Gastrocnemius medialis (tissue), 4 donors: ENCODE measurements at regions not wholly inside any gene's neighbourhood (a gene's known extent, or its start where the extent isn't known, plus 50 kb on each side); places are given as distances from the start of the nearest gene placed in this dataset.

ENCODE experiments used
- ATAC-seq, 2 donors: fragments of 150-250 bp; one replicate each; pipeline ENCODE4 v1.9.1; 2016
- DNase-seq, 2 donors: peaks; one replicate each; pipeline ENCODE4 v3.0.0-alpha.2; 2019
- H3K27ac ChIP-seq, 4 donors: fragments of 200-600 bp; sonication (generic); 1 replicate in 1 of 4; 2 replicates in 3 of 4; pipeline ENCODE4 v1.5.1; 2016 to 2018; ENCODE audit warnings: mild to moderate bottlenecking in 2 of 4, moderate library complexity in 1 of 4
- H3K27me3 ChIP-seq, 3 donors: fragments of 200-600 bp; sonication (generic) in 2 of 3; 1 replicate in 1 of 3; 2 replicates in 2 of 3; pipeline versions ENCODE4 v1.5.1 to v1.6.0; 2016 to 2019; ENCODE audit warnings: mild to moderate bottlenecking in 1 of 3, moderate library complexity in 1 of 3
- H3K36me3 ChIP-seq, 2 donors: fragments of 200-600 bp; sonication (generic) in 1 of 2; one replicate each; pipeline ENCODE4 v1.5.1; 2017 to 2018
- H3K4me1 ChIP-seq, 2 donors: fragments of 200-600 bp; sonication (generic) in 1 of 2; one replicate each; pipeline ENCODE4 v1.5.1; 2016 to 2017; ENCODE audit warnings: mild to moderate bottlenecking in 2 of 2
- H3K4me3 ChIP-seq, 4 donors: fragments of 200-600 bp; sonication (generic) in 3 of 4; 1 replicate in 1 of 4; 2 replicates in 3 of 4; pipeline ENCODE4 v1.5.1; 2016 to 2019; ENCODE audit warnings: mild to moderate bottlenecking in 2 of 4
- H3K9me3 ChIP-seq, 3 donors: fragments of 200-600 bp; sonication (generic) in 2 of 3; 1 replicate in 1 of 3; 2 replicates in 2 of 3; pipeline ENCODE4 v1.5.1; 2016 to 2019
- CTCF ChIP-seq, 5 experiments: fragments of 450-650 bp in 3 of 5; fragments of 200-600 bp in 2 of 5; sonication (generic) in 2 of 5; IDR thresholded peaks in 4 of 5; conservative IDR thresholded peaks in 1 of 5; 1 replicate in 4 of 5; 2 replicates in 1 of 5; pipeline ENCODE4 v1.5.1; 2016 to 2019; ENCODE audit warnings: antibody characterized with exemption in 5 of 5, mild to moderate bottlenecking in 3 of 5, moderate library complexity in 3 of 5
- POLR2A ChIP-seq, 2 donors: fragments of 450-650 bp; IDR thresholded peaks; one replicate each; pipeline ENCODE4 v1.6.1; 2017; ENCODE audit warnings: antibody characterized with exemption in 2 of 2, mild to moderate bottlenecking in 2 of 2, moderate library complexity in 2 of 2
- in situ Hi-C, 4 donors: fragments of 200-750 bp; cut with MboI; loops; one replicate each; pipeline versions ENCODE4 v1.15.0 to v1.8.0; 2017; ENCODE audit warnings: low sequenced_read_pairs in 4 of 4
- intact Hi-C: fragments of 100-400 bp; cut with DNase I; formaldehyde crosslinking; loops from one replicate; pipeline ENCODE4 v1.15.1; 2023; ENCODE audit warnings: low total_unique reads

GRCh38 chr14:97688631-97689336 is 891.6 kb downstream of the VRK1 start:
- no peaks in the 10 kb centered on the region for H3K27me3 ChIP-seq
- TF ChIP-seq POLR2A (IDR thresholded peaks at IDR 0.05) = no peak
- no peak for TF ChIP-seq CTCF (IDR thresholded peaks at IDR 0.05 in 4 of 5, conservative IDR thresholded peaks at IDR 0.05 in 1 of 5)
- DNase-seq (no peak), ATAC-seq (no peak)
- H3K9me3 ChIP-seq = no peaks in the 10 kb centered on the region
- H3K4me3 ChIP-seq = no peak overlapping the region
- no peaks in the 10 kb centered on the region for H3K4me1 ChIP-seq
- no peak overlapping the region for H3K27ac ChIP-seq
- intact Hi-C loops = no loop called here
- H3K36me3 ChIP-seq = no peaks in the 10 kb centered on the region
- in situ Hi-C loops = no loop called here

GRCh38 chr14:97692084-97692483 is 894.9 kb downstream of the VRK1 start:
- no peak overlapping the region for H3K4me3 ChIP-seq
- TF ChIP-seq POLR2A (IDR thresholded peaks at IDR 0.05) = no peak
- TF ChIP-seq CTCF (IDR thresholded peaks at IDR 0.05 in 4 of 5, conservative IDR thresholded peaks at IDR 0.05 in 1 of 5) = no peak
- in situ Hi-C loops = no loop called here
- DNase-seq = no peak
- no peaks in the 10 kb centered on the region for H3K9me3 ChIP-seq
- intact Hi-C loops = no loop called here
- no peaks in the 10 kb centered on the region for H3K4me1 ChIP-seq
- H3K27ac ChIP-seq = no peak overlapping the region
- no peak for ATAC-seq
- no peaks in the 10 kb centered on the region for H3K27me3 ChIP-seq
- H3K36me3 ChIP-seq = no peaks in the 10 kb centered on the region

GRCh38 chr14:97695456-97695981 is 898.3 kb downstream of the VRK1 start:
- Histone ChIP-seq H3K4me3 (no peak overlapping the region), H3K4me1 (no peaks in the 10 kb centered on the region), H3K9me3 (no peaks in the 10 kb centered on the region), H3K27ac (no peak overlapping the region), H3K36me3 (no peaks in the 10 kb centered on the region), H3K27me3 (no peaks in the 10 kb centered on the region)
- intact Hi-C loops (no loop called here), in situ Hi-C loops (no loop called here)
- no peak for ATAC-seq
- DNase-seq = no peak
- no peak for TF ChIP-seq POLR2A (IDR thresholded peaks at IDR 0.05)
- TF ChIP-seq CTCF (IDR thresholded peaks at IDR 0.05 in 4 of 5, conservative IDR thresholded peaks at IDR 0.05 in 1 of 5) = no peak

GRCh38 chr14:97697772-97698171 is 900.6 kb downstream of the VRK1 start:
- H3K36me3 ChIP-seq = no peaks in the 10 kb centered on the region
- H3K27me3 ChIP-seq = no peaks in the 10 kb centered on the region
- DNase-seq (no peak), ATAC-seq (no peak)
- intact Hi-C loops (no loop called here), in situ Hi-C loops (no loop called here)
- no peak overlapping the region for H3K4me3 ChIP-seq
- TF ChIP-seq CTCF (IDR thresholded peaks at IDR 0.05 in 4 of 5, conservative IDR thresholded peaks at IDR 0.05 in 1 of 5) (no peak), POLR2A (IDR thresholded peaks at IDR 0.05) (no peak)
- H3K27ac ChIP-seq = no peak overlapping the region
- H3K4me1 ChIP-seq = no peaks in the 10 kb centered on the region
- no peaks in the 10 kb centered on the region for H3K9me3 ChIP-seq

- H3K27ac ChIP-seq = no peak overlapping the region
- in situ Hi-C loops = no loop called here
- TF ChIP-seq CTCF (IDR thresholded peaks at IDR 0.05 in 4 of 5, conservative IDR thresholded peaks at IDR 0.05 in 1 of 5) (no peak), POLR2A (IDR thresholded peaks at IDR 0.05) (no peak)
- no peaks in the 10 kb centered on the region for H3K9me3 ChIP-seq
- ATAC-seq (no peak), DNase-seq (no peak)
- no peak overlapping the region for H3K4me3 ChIP-seq
- H3K36me3 ChIP-seq = no peaks in the 10 kb centered on the region
- intact Hi-C loops = no loop called here
- no peaks in the 10 kb centered on the region for H3K4me1 ChIP-seq
- H3K27me3 ChIP-seq = no peaks in the 10 kb centered on the region
Measured at GRCh38 chr14:97699026-97699425, 901.8 kb downstream of the VRK1 start.
